GDM1 (cell line): ENCODE measurements at regions not wholly inside any gene's neighbourhood (a gene's known extent, or its start where the extent isn't known, plus 50 kb on each side); places are given as distances from the start of the nearest gene placed in this dataset.
"Not testable (repeated sequence)": the region's sequence is repeated elsewhere in the genome, so short reads cannot be mapped to it uniquely, and the experiment has no call there.

Experiments
- DNase-seq: peaks from one replicate; lab custom pipeline; 2025; lab: John Stamatoyannopoulos, UW

- DNase-seq: no peak
Measured at GRCh38 chr1:4482526-4482925, 171.9 kb upstream of the AJAP1 start.

- DNase-seq: no peak
Measured at GRCh38 chr1:4483021-4483625, 171.3 kb upstream of the AJAP1 start.

GRCh38 chr1:4485398-4485797 is 169.0 kb upstream of the AJAP1 start:
- no peak for DNase-seq

GRCh38 chr1:4485878-4486277 is 168.5 kb upstream of the AJAP1 start:
- DNase-seq: no peak

GRCh38 chr1:4486408-4487120 is 167.8 kb upstream of the AJAP1 start:
- no peak for DNase-seq

- DNase-seq: no peak
Measured at GRCh38 chr1:4488018-4488417, 166.4 kb upstream of the AJAP1 start.

- DNase-seq: no peak
Measured at GRCh38 chr1:4489486-4489885, 164.9 kb upstream of the AJAP1 start.

- not testable (repeated sequence) for DNase-seq
Measured at GRCh38 chr1:4489992-4490391, 164.4 kb upstream of the AJAP1 start.

- DNase-seq: no peak
Measured at GRCh38 chr1:4494027-4494426, 160.4 kb upstream of the AJAP1 start.

GRCh38 chr1:4494558-4494957 is 159.9 kb upstream of the AJAP1 start:
- no peak for DNase-seq

GRCh38 chr1:4495809-4496208 is 158.6 kb upstream of the AJAP1 start:
- no peak for DNase-seq

GRCh38 chr1:4500441-4500840 is 154.0 kb upstream of the AJAP1 start:
- no peak for DNase-seq

- DNase-seq: no peak
Measured at GRCh38 chr1:4506591-4506990, 147.8 kb upstream of the AJAP1 start.

GRCh38 chr1:4509206-4509605 is 145.2 kb upstream of the AJAP1 start:
- no peak for DNase-seq

- no peak for DNase-seq
Measured at GRCh38 chr1:4510276-4510691, 144.1 kb upstream of the AJAP1 start.

GRCh38 chr1:4511374-4511773 is 143.0 kb upstream of the AJAP1 start:
- DNase-seq: no peak

- no peak for DNase-seq
Measured at GRCh38 chr1:4512636-4513035, 141.8 kb upstream of the AJAP1 start.

- DNase-seq: no peak
Measured at GRCh38 chr1:4513685-4514084, 140.7 kb upstream of the AJAP1 start.

GRCh38 chr1:4515727-4516289 is 138.6 kb upstream of the AJAP1 start:
- no peak for DNase-seq

- DNase-seq: no peak
Measured at GRCh38 chr1:4516596-4516995, 137.8 kb upstream of the AJAP1 start.

GRCh38 chr1:4517186-4517954 is 137.0 kb upstream of the AJAP1 start:
- no peak for DNase-seq

- DNase-seq: no peak
Measured at GRCh38 chr1:4518621-4519020, 135.8 kb upstream of the AJAP1 start.

GRCh38 chr1:4519954-4520353 is 134.5 kb upstream of the AJAP1 start:
- no peak for DNase-seq
